Amniotic epithelial cell (primary cell): ENCODE measurements at regions not wholly inside any gene's neighbourhood (a gene's known extent, or its start where the extent isn't known, plus 50 kb on each side); places are given as distances from the start of the nearest gene placed in this dataset.

Source experiments
- DNase-seq: peaks from one replicate; pipeline ENCODE4 v3.0.0-alpha.2; 2010; ENCODE audit warnings: low read depth

- peak; percentile 74 for DNase-seq
These were observed 103.6 kb upstream of the NUDT6 start for GRCh38 chr4:123026015-123026414.

- DNase-seq: peak; percentile 41
These were observed 109.3 kb upstream of the NUDT6 start for GRCh38 chr4:123031664-123032063.

- no peak for DNase-seq
These were observed 111.6 kb upstream of the NUDT6 start for GRCh38 chr4:123034023-123034422.

- no peak for DNase-seq
These were observed 112.8 kb upstream of the NUDT6 start for GRCh38 chr4:123035239-123035638.

GRCh38 chr4:123037804-123038203, 115.4 kb upstream of the NUDT6 start:
- DNase-seq: peak; percentile 67

GRCh38 chr4:123042095-123042494, 119.7 kb upstream of the NUDT6 start:
- no peak for DNase-seq

- DNase-seq: peak; percentile 33
These were observed 120.6 kb upstream of the NUDT6 start for GRCh38 chr4:123043013-123043412.

GRCh38 chr4:123043793-123044425, 121.5 kb upstream of the NUDT6 start:
- DNase-seq: no peak

GRCh38 chr4:123046096-123046495, 123.7 kb upstream of the NUDT6 start:
- DNase-seq: no peak

GRCh38 chr4:123050018-123050417, 127.6 kb upstream of the NUDT6 start:
- DNase-seq: no peak

GRCh38 chr4:123052007-123052406, 129.6 kb upstream of the NUDT6 start:
- no peak for DNase-seq

- no peak for DNase-seq
These were observed 133.5 kb upstream of the NUDT6 start for GRCh38 chr4:123055943-123056342.

- no peak for DNase-seq
These were observed 137.8 kb upstream of the NUDT6 start for GRCh38 chr4:123060039-123060770.

- peak; percentile 91 for DNase-seq
These were observed 142.0 kb upstream of the NUDT6 start for GRCh38 chr4:123064390-123064789.

GRCh38 chr4:123068081-123068480, 145.7 kb upstream of the NUDT6 start:
- DNase-seq: no peak

GRCh38 chr4:123072060-123072459, 149.7 kb upstream of the NUDT6 start:
- no peak for DNase-seq

GRCh38 chr4:123073650-123074049, 151.3 kb upstream of the NUDT6 start:
- DNase-seq: no peak

GRCh38 chr4:123077330-123077729, 154.9 kb upstream of the NUDT6 start:
- DNase-seq: no peak

GRCh38 chr4:123081971-123082370, 159.6 kb upstream of the NUDT6 start:
- DNase-seq: no peak

GRCh38 chr4:123083646-123084045, 161.2 kb upstream of the NUDT6 start:
- DNase-seq: no peak

GRCh38 chr4:123088501-123088900, 166.1 kb upstream of the NUDT6 start:
- DNase-seq: no peak

- DNase-seq: no peak
These were observed 168.5 kb upstream of the NUDT6 start for GRCh38 chr4:123090886-123091285.

GRCh38 chr4:123092586-123092985, 170.2 kb upstream of the NUDT6 start:
- DNase-seq: no peak

GRCh38 chr4:123093236-123093635, 170.8 kb upstream of the NUDT6 start:
- no peak for DNase-seq
